Stimulated activated memory B cell treated with anti-CD40 and anti-IgM and Interleukin-4, amounts not matched to agents 10 μg/mL and 1 μg/mL and 100 μg/mL, for 72 hours (primary cell): ENCODE measurements at regions not wholly inside any gene's neighbourhood (a gene's known extent, or its start where the extent isn't known, plus 50 kb on each side); places are given as distances from the start of the nearest gene placed in this dataset.
"Not testable (repeated sequence)": the region's sequence is repeated elsewhere in the genome, so short reads cannot be mapped to it uniquely, and the experiment has no call there.

Experiments
- ATAC-seq: fragments of 150-1000 bp; cut with Tn5 transposase; 2 replicates; pipeline ENCODE4 v1.10.0; 2021
- H3K27ac Mint-ChIP-seq: one replicate; pipeline ENCODE4 v1.8.0; 2022; ENCODE audit warnings: mild to moderate bottlenecking, mixed read lengths
- H3K27me3 Mint-ChIP-seq: one replicate; pipeline ENCODE4 v1.8.0; 2022; ENCODE audit warnings: mixed read lengths
- H3K36me3 Mint-ChIP-seq: one replicate; pipeline ENCODE4 v1.8.0; 2022; ENCODE audit warnings: mixed read lengths
- H3K4me1 Mint-ChIP-seq: one replicate; pipeline ENCODE4 v1.8.0; 2022; ENCODE audit warnings: mixed read lengths
- H3K4me3 Mint-ChIP-seq: one replicate; pipeline ENCODE4 v1.8.0; 2022; ENCODE audit warnings: mild to moderate bottlenecking, moderate library complexity, mixed read lengths
- H3K9me3 Mint-ChIP-seq: one replicate; pipeline ENCODE4 v1.8.0; 2022; ENCODE audit warnings: mixed read lengths

GRCh38 chr4:129823105-129823504 lies 727.2 kb downstream of the C4orf33 start:
- no peak overlapping the region for H3K4me3 Mint-ChIP-seq
- no peaks in the 10 kb centered on the region for H3K4me1 Mint-ChIP-seq
- H3K27me3 Mint-ChIP-seq = no peaks in the 10 kb centered on the region
- no peak overlapping the region for H3K27ac Mint-ChIP-seq
- ATAC-seq = no peak
- no peaks in the 10 kb centered on the region for H3K36me3 Mint-ChIP-seq
- H3K9me3 Mint-ChIP-seq = no peaks in the 10 kb centered on the region

GRCh38 chr4:129829373-129829772 lies 733.4 kb downstream of the C4orf33 start:
- no peak overlapping the region for H3K27ac Mint-ChIP-seq
- ATAC-seq = no peak
- no peaks in the 10 kb centered on the region for H3K27me3 Mint-ChIP-seq
- H3K36me3 Mint-ChIP-seq = no peaks in the 10 kb centered on the region
- no peak overlapping the region for H3K4me3 Mint-ChIP-seq
- no peaks in the 10 kb centered on the region for H3K4me1 Mint-ChIP-seq
- no peaks in the 10 kb centered on the region for H3K9me3 Mint-ChIP-seq

GRCh38 chr4:129839687-129840086 lies 743.7 kb downstream of the C4orf33 start:
- Mint-ChIP-seq H3K27me3 (no peaks in the 10 kb centered on the region), H3K4me3 (no peak overlapping the region), H3K27ac (no peak overlapping the region), H3K36me3 (no peaks in the 10 kb centered on the region), H3K9me3 (peaks cover 4% of the 10 kb centered on the region), H3K4me1 (no peaks in the 10 kb centered on the region)
- ATAC-seq = no peak

GRCh38 chr4:129842096-129842495 lies 746.1 kb downstream of the C4orf33 start:
- no peaks in the 10 kb centered on the region for H3K27me3 Mint-ChIP-seq

GRCh38 chr4:129852434-129852833 lies 756.5 kb downstream of the C4orf33 start:
- Mint-ChIP-seq H3K9me3 (peaks cover 5% of the 10 kb centered on the region), H3K27ac (no peak overlapping the region), H3K27me3 (no peaks in the 10 kb centered on the region), H3K4me3 (no peak overlapping the region), H3K4me1 (no peaks in the 10 kb centered on the region), H3K36me3 (no peaks in the 10 kb centered on the region)
- ATAC-seq = no peak

More at GRCh38 chr4:129842096-129842495, 746.1 kb downstream of the C4orf33 start:
- Mint-ChIP-seq H3K27ac (no peak overlapping the region), H3K36me3 (no peaks in the 10 kb centered on the region), H3K4me3 (no peak overlapping the region), H3K4me1 (no peaks in the 10 kb centered on the region), H3K9me3 (peaks cover 4% of the 10 kb centered on the region)
- ATAC-seq = no peak

- H3K36me3 Mint-ChIP-seq, H3K27me3 Mint-ChIP-seq, H3K27ac Mint-ChIP-seq, H3K4me1 Mint-ChIP-seq, ATAC-seq, H3K9me3 Mint-ChIP-seq, H3K4me3 Mint-ChIP-seq: not testable (repeated sequence)
These were observed 757.9 kb downstream of the C4orf33 start for GRCh38 chr4:129853685-129854467.

- Mint-ChIP-seq H3K27me3 (no peaks in the 10 kb centered on the region), H3K36me3 (no peaks in the 10 kb centered on the region), H3K4me1 (no peaks in the 10 kb centered on the region), H3K27ac (no peak overlapping the region), H3K4me3 (no peak overlapping the region), H3K9me3 (no peaks in the 10 kb centered on the region)
- no peak for ATAC-seq
These were observed 766.5 kb downstream of the C4orf33 start for GRCh38 chr4:129862461-129862860.

- no peak for ATAC-seq
- no peaks in the 10 kb centered on the region for H3K27me3 Mint-ChIP-seq
- no peaks in the 10 kb centered on the region for H3K4me1 Mint-ChIP-seq
- no peak overlapping the region for H3K4me3 Mint-ChIP-seq
- no peaks in the 10 kb centered on the region for H3K36me3 Mint-ChIP-seq
- no peaks in the 10 kb centered on the region for H3K9me3 Mint-ChIP-seq
- H3K27ac Mint-ChIP-seq = no peak overlapping the region
These were observed 767.3 kb downstream of the C4orf33 start for GRCh38 chr4:129863206-129863605.

GRCh38 chr4:129883996-129884395 lies 788.0 kb downstream of the C4orf33 start:
- ATAC-seq = no peak
- Mint-ChIP-seq H3K36me3 (no peaks in the 10 kb centered on the region), H3K4me1 (no peaks in the 10 kb centered on the region), H3K4me3 (no peak overlapping the region), H3K27ac (no peak overlapping the region), H3K27me3 (no peaks in the 10 kb centered on the region), H3K9me3 (peaks cover 4% of the 10 kb centered on the region)

- H3K4me3 Mint-ChIP-seq = no peak overlapping the region
- H3K27ac Mint-ChIP-seq = no peak overlapping the region
- no peak for ATAC-seq
- H3K27me3 Mint-ChIP-seq = no peaks in the 10 kb centered on the region
- no peaks in the 10 kb centered on the region for H3K4me1 Mint-ChIP-seq
- peaks cover 5% of the 10 kb centered on the region for H3K9me3 Mint-ChIP-seq
- H3K36me3 Mint-ChIP-seq = no peaks in the 10 kb centered on the region
These were observed 801.2 kb downstream of the C4orf33 start for GRCh38 chr4:129897111-129897510.

GRCh38 chr4:129899849-129900248 lies 803.9 kb downstream of the C4orf33 start:
- no peak overlapping the region for H3K4me3 Mint-ChIP-seq
- no peaks in the 10 kb centered on the region for H3K27me3 Mint-ChIP-seq
- ATAC-seq = no peak
- no peaks in the 10 kb centered on the region for H3K36me3 Mint-ChIP-seq
- peaks cover 5% of the 10 kb centered on the region for H3K9me3 Mint-ChIP-seq
- no peak overlapping the region for H3K27ac Mint-ChIP-seq
- no peaks in the 10 kb centered on the region for H3K4me1 Mint-ChIP-seq

- Mint-ChIP-seq H3K36me3 (no peaks in the 10 kb centered on the region), H3K4me1 (no peaks in the 10 kb centered on the region), H3K9me3 (peaks cover 5% of the 10 kb centered on the region), H3K27me3 (no peaks in the 10 kb centered on the region), H3K27ac (no peak overlapping the region), H3K4me3 (no peak overlapping the region)
- ATAC-seq = peak; percentile 50
These were observed 804.5 kb downstream of the C4orf33 start for GRCh38 chr4:129900430-129900953.

GRCh38 chr4:129901205-129901604 lies 805.3 kb downstream of the C4orf33 start:
- Mint-ChIP-seq H3K4me3 (no peak overlapping the region), H3K4me1 (no peaks in the 10 kb centered on the region), H3K36me3 (no peaks in the 10 kb centered on the region), H3K27me3 (no peaks in the 10 kb centered on the region), H3K9me3 (peaks cover 5% of the 10 kb centered on the region), H3K27ac (no peak overlapping the region)
- ATAC-seq = no peak

GRCh38 chr4:129903861-129904260 lies 807.9 kb downstream of the C4orf33 start:
- H3K27ac Mint-ChIP-seq = no peak overlapping the region
- H3K4me1 Mint-ChIP-seq = no peaks in the 10 kb centered on the region
- ATAC-seq = no peak
- no peaks in the 10 kb centered on the region for H3K36me3 Mint-ChIP-seq
- no peaks in the 10 kb centered on the region for H3K27me3 Mint-ChIP-seq
- no peak overlapping the region for H3K4me3 Mint-ChIP-seq
- H3K9me3 Mint-ChIP-seq = peaks cover 2% of the 10 kb centered on the region

GRCh38 chr4:129905256-129905655 lies 809.3 kb downstream of the C4orf33 start:
- ATAC-seq = no peak
- H3K36me3 Mint-ChIP-seq = no peaks in the 10 kb centered on the region

GRCh38 chr4:129908117-129908516 lies 812.2 kb downstream of the C4orf33 start:
- H3K4me1 Mint-ChIP-seq = no peaks in the 10 kb centered on the region
- no peak overlapping the region for H3K4me3 Mint-ChIP-seq
- H3K9me3 Mint-ChIP-seq = peaks cover 4% of the 10 kb centered on the region
- no peaks in the 10 kb centered on the region for H3K27me3 Mint-ChIP-seq
- ATAC-seq = no peak
- no peaks in the 10 kb centered on the region for H3K36me3 Mint-ChIP-seq
- H3K27ac Mint-ChIP-seq = no peak overlapping the region

More at GRCh38 chr4:129905256-129905655, 809.3 kb downstream of the C4orf33 start:
- H3K27ac Mint-ChIP-seq = no peak overlapping the region
- no peaks in the 10 kb centered on the region for H3K4me1 Mint-ChIP-seq
- H3K9me3 Mint-ChIP-seq = peaks cover 6% of the 10 kb centered on the region
- H3K4me3 Mint-ChIP-seq = no peak overlapping the region
- no peaks in the 10 kb centered on the region for H3K27me3 Mint-ChIP-seq
